CD8-positive, alpha-beta memory T cell (primary cell): ENCODE measurements at regions not wholly inside any gene's neighbourhood (a gene's known extent, or its start where the extent isn't known, plus 50 kb on each side); places are given as distances from the start of the nearest gene placed in this dataset.

ENCODE experiments used
- CTCF ChIA-PET: fragments of 350-600 bp; sonication (Branson Sonifier 250); formaldehyde crosslinking; loops from one replicate; lab custom pipeline; 2021; ENCODE audit warnings: antibody characterized with exemption; lab: Charles Lee
- POLR2A ChIA-PET: fragments of 350-600 bp; sonication (Branson Sonifier 250); formaldehyde crosslinking; loops from one replicate; lab custom pipeline; 2021; ENCODE audit warnings: antibody characterized with exemption; lab: Charles Lee
- DNase-seq, 5 donors: peaks; one replicate each; pipeline versions ENCODE4 v3.0.0 to v3.0.0-alpha.2; 2020 to 2022; ENCODE audit warnings: mixed read lengths in 1 of 5
- H3K27ac ChIP-seq: one replicate; pipeline ENCODE4 v1.7.0; 2013; ENCODE audit warnings: low read depth, mild to moderate bottlenecking, low read length, moderate library complexity
- H3K27me3 ChIP-seq: 2 replicates; pipeline ENCODE4 v1.7.0; 2013; ENCODE audit warnings: low read length, mild to moderate bottlenecking; ENCODE audit not compliant: insufficient read depth, poor library complexity, severe bottlenecking
- H3K36me3 ChIP-seq: 2 replicates; pipeline ENCODE4 v1.7.0; 2013; ENCODE audit warnings: mild to moderate bottlenecking, low read length, moderate library complexity; ENCODE audit not compliant: insufficient read depth
- H3K4me1 ChIP-seq: 2 replicates; pipeline ENCODE4 v1.7.0; 2013; ENCODE audit warnings: mild to moderate bottlenecking, low read length, moderate library complexity; ENCODE audit not compliant: insufficient read depth
- H3K4me3 ChIP-seq: 2 replicates; pipeline ENCODE4 v1.7.0; 2013; ENCODE audit warnings: mild to moderate bottlenecking, low read length
- H3K9me3 ChIP-seq: 2 replicates; pipeline ENCODE4 v1.7.0; 2013; ENCODE audit warnings: mild to moderate bottlenecking, low read length
- H3K27ac Mint-ChIP-seq, 8 donors: one replicate each; pipeline ENCODE4 v1.8.0; 2020 to 2021; ENCODE audit warnings: mixed read lengths in 8 of 8, mild to moderate bottlenecking in 6 of 8, inconsistent platforms in 3 of 8, moderate library complexity in 3 of 8
- H3K27me3 Mint-ChIP-seq, 2 donors: one replicate each; pipeline ENCODE4 v1.8.0; 2020 to 2021; ENCODE audit warnings: mixed read lengths in 2 of 2, mild to moderate bottlenecking in 1 of 2, moderate library complexity in 1 of 2
- H3K36me3 Mint-ChIP-seq, 3 donors: one replicate each; pipeline ENCODE4 v1.8.0; 2020 to 2021; ENCODE audit warnings: mixed read lengths in 3 of 3, inconsistent platforms in 1 of 3, mild to moderate bottlenecking in 1 of 3
- H3K4me1 Mint-ChIP-seq, 3 donors: one replicate each; pipeline ENCODE4 v1.8.0; 2020 to 2021; ENCODE audit warnings: mixed read lengths in 3 of 3, inconsistent platforms in 1 of 3, mild to moderate bottlenecking in 1 of 3
- H3K4me3 Mint-ChIP-seq, 7 donors: one replicate each; pipeline ENCODE4 v1.8.0; 2020 to 2021; ENCODE audit warnings: mixed read lengths in 7 of 7, mild to moderate bottlenecking in 6 of 7, moderate library complexity in 4 of 7, inconsistent platforms in 2 of 7
- H3K9me3 Mint-ChIP-seq, 5 donors: one replicate each; pipeline ENCODE4 v1.8.0; 2020 to 2022; ENCODE audit warnings: mixed read lengths in 5 of 5, mild to moderate bottlenecking in 3 of 5, moderate library complexity in 2 of 5, inconsistent platforms in 1 of 5

- peaks cover 0 to 3% (median 0%) of the 10 kb centered on the region in 3 donors for H3K4me1 Mint-ChIP-seq
- ChIA-PET CTCF (interaction anchor here (1.1 kb wide), 1 partner anchor 319 kb away, joined by 4 read pairs; no protein-coding TSS in a partner anchor), POLR2A (no interaction called here)
- no peaks in the 10 kb centered on the region for H3K36me3 ChIP-seq
- H3K4me1 ChIP-seq: no peaks in the 10 kb centered on the region
- no peak overlapping the region for H3K27ac ChIP-seq
- H3K36me3 Mint-ChIP-seq: peaks cover 0 to 1% (median 0%) of the 10 kb centered on the region in 3 donors
- H3K9me3 Mint-ChIP-seq: peaks cover 0 to 3% (median 0%) of the 10 kb centered on the region in 5 donors
- H3K27me3 Mint-ChIP-seq: peaks cover 11 to 22% of the 10 kb centered on the region in 2 donors
- no peak overlapping the region for H3K4me3 ChIP-seq
- DNase-seq: no peak
- no peaks in the 10 kb centered on the region for H3K9me3 ChIP-seq
- H3K27me3 ChIP-seq: peaks cover 3% of the 10 kb centered on the region
- H3K27ac Mint-ChIP-seq: no peak overlapping the region
- H3K4me3 Mint-ChIP-seq: no peak overlapping the region
Observed at GRCh38 chr13:21997726-21998125, 326.9 kb downstream of the FGF9 start.

- H3K27me3 Mint-ChIP-seq: peaks cover 11 to 22% of the 10 kb centered on the region in 2 donors
- Histone ChIP-seq H3K9me3 (no peaks in the 10 kb centered on the region), H3K27me3 (peaks cover 3% of the 10 kb centered on the region), H3K4me3 (no peak overlapping the region), H3K36me3 (no peaks in the 10 kb centered on the region), H3K4me1 (no peaks in the 10 kb centered on the region), H3K27ac (no peak overlapping the region)
- peaks cover 0 to 3% (median 0%) of the 10 kb centered on the region in 3 donors for H3K4me1 Mint-ChIP-seq
- POLR2A ChIA-PET: no interaction called here
- H3K27ac Mint-ChIP-seq: peak overlapping the region in 2 of 8 donors; percentile 38 to 61
- CTCF ChIA-PET: interaction anchor here (1.1 kb wide), 1 partner anchor 319 kb away, joined by 4 read pairs; no protein-coding TSS in a partner anchor
- peaks cover 0 to 1% (median 0%) of the 10 kb centered on the region in 3 donors for H3K36me3 Mint-ChIP-seq
- H3K9me3 Mint-ChIP-seq: peaks cover 0 to 3% (median 0%) of the 10 kb centered on the region in 5 donors
- H3K4me3 Mint-ChIP-seq: no peak overlapping the region
- no peak for DNase-seq
Observed at GRCh38 chr13:21998279-21998990, 327.6 kb downstream of the FGF9 start.

- H3K4me1 ChIP-seq: no peaks in the 10 kb centered on the region
- Mint-ChIP-seq H3K9me3 (peaks cover 0 to 3% (median 0%) of the 10 kb centered on the region in 5 donors), H3K4me1 (peaks cover 0 to 3% (median 0%) of the 10 kb centered on the region in 3 donors), H3K4me3 (no peak overlapping the region), H3K36me3 (peaks cover 0 to 1% (median 0%) of the 10 kb centered on the region in 3 donors), H3K27ac (peak overlapping the region in 1 of 8 donors; percentile 7), H3K27me3 (peaks cover 14 to 22% of the 10 kb centered on the region in 2 donors)
- POLR2A ChIA-PET: no interaction called here
- DNase-seq: no peak
- H3K4me3 ChIP-seq: no peak overlapping the region
- H3K9me3 ChIP-seq: no peaks in the 10 kb centered on the region
- H3K27ac ChIP-seq: no peak overlapping the region
- H3K36me3 ChIP-seq: no peaks in the 10 kb centered on the region
- CTCF ChIA-PET: no interaction called here
- peaks cover 3% of the 10 kb centered on the region for H3K27me3 ChIP-seq
Observed at GRCh38 chr13:21999666-22000065, 328.8 kb downstream of the FGF9 start.

DNA sequence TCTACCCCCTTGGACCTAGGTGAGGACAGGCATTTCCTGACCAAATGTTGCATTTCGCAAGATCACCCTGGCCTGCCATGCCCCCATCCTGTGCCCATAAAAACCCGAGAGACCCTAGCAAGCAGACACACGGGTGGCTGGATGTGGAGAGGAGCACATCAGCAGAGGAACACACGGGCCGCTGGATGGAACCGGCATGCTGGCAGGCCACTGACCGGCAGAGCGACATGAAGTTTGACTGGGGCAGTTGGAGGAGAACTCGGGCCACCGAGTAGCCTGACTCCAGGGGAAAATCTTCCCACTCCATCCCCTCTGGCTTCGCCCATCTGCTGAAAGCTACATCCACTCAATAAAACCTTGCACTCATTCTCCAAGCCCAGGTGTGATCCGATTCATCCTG lies 329.3 kb downstream of the FGF9 start:
- no peaks in the 10 kb centered on the region for H3K4me1 ChIP-seq
- H3K27ac Mint-ChIP-seq: peak overlapping the region in 1 of 8 donors; percentile 87
- no peaks in the 10 kb centered on the region for H3K9me3 ChIP-seq
- peaks cover 3% of the 10 kb centered on the region for H3K27me3 ChIP-seq
- no peaks in the 10 kb centered on the region for H3K36me3 ChIP-seq
- peaks cover 0 to 3% (median 0%) of the 10 kb centered on the region in 3 donors for H3K4me1 Mint-ChIP-seq
- H3K27me3 Mint-ChIP-seq: peaks cover 14 to 22% of the 10 kb centered on the region in 2 donors
- H3K27ac ChIP-seq: no peak overlapping the region
- no peak overlapping the region for H3K4me3 Mint-ChIP-seq
- ChIA-PET CTCF (no interaction called here), POLR2A (no interaction called here)
- peaks cover 0 to 1% (median 0%) of the 10 kb centered on the region in 3 donors for H3K36me3 Mint-ChIP-seq
- H3K4me3 ChIP-seq: no peak overlapping the region
- no peak for DNase-seq
- peaks cover 0 to 3% (median 0%) of the 10 kb centered on the region in 5 donors for H3K9me3 Mint-ChIP-seq

- H3K27me3 ChIP-seq: peaks cover 3% of the 10 kb centered on the region
- Mint-ChIP-seq H3K4me1 (peaks cover 0 to 3% (median 0%) of the 10 kb centered on the region in 3 donors), H3K27me3 (peaks cover 15 to 22% of the 10 kb centered on the region in 2 donors), H3K27ac (no peak overlapping the region), H3K9me3 (peaks cover 0 to 3% (median 0%) of the 10 kb centered on the region in 5 donors), H3K36me3 (peaks cover 0 to 1% (median 0%) of the 10 kb centered on the region in 3 donors), H3K4me3 (no peak overlapping the region)
- no peaks in the 10 kb centered on the region for H3K36me3 ChIP-seq
- no peak overlapping the region for H3K4me3 ChIP-seq
- no peak for DNase-seq
- ChIA-PET CTCF (no interaction called here), POLR2A (no interaction called here)
- H3K27ac ChIP-seq: no peak overlapping the region
- no peaks in the 10 kb centered on the region for H3K4me1 ChIP-seq
- H3K9me3 ChIP-seq: no peaks in the 10 kb centered on the region
Observed at GRCh38 chr13:22001336-22001735, 330.5 kb downstream of the FGF9 start.

DNA sequence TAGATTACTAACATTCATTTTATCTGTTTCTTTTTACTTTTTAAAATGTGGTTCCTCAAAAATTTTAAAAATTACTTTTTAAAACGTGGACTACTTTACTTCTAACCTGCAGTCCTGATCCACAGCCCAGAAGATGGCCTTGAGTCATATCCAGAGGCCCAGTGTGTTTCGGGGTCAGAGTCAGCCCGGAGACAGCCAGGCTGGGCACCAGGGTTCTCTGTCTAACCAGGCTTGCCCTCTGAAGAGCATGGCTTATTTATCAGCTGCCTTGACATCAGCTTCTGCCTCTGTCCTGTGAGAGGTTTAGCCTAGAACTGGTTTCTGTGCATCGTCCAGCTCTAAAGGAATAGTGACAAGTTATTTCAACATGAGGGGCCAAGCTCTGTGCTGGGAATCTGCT lies 332.0 kb downstream of the FGF9 start:
- Histone ChIP-seq H3K27me3 (peaks cover 3% of the 10 kb centered on the region), H3K36me3 (no peaks in the 10 kb centered on the region), H3K4me3 (no peak overlapping the region), H3K27ac (no peak overlapping the region), H3K9me3 (no peaks in the 10 kb centered on the region), H3K4me1 (no peaks in the 10 kb centered on the region)
- no peak for DNase-seq
- Mint-ChIP-seq H3K9me3 (peaks cover 0 to 2% (median 0%) of the 10 kb centered on the region in 5 donors), H3K27me3 (peaks cover 13 to 17% of the 10 kb centered on the region in 2 donors), H3K4me3 (no peak overlapping the region), H3K27ac (no peak overlapping the region), H3K4me1 (peaks cover 0 to 3% (median 0%) of the 10 kb centered on the region in 3 donors), H3K36me3 (peaks cover 0 to 1% (median 0%) of the 10 kb centered on the region in 3 donors)
- ChIA-PET CTCF (no interaction called here), POLR2A (no interaction called here)

DNA sequence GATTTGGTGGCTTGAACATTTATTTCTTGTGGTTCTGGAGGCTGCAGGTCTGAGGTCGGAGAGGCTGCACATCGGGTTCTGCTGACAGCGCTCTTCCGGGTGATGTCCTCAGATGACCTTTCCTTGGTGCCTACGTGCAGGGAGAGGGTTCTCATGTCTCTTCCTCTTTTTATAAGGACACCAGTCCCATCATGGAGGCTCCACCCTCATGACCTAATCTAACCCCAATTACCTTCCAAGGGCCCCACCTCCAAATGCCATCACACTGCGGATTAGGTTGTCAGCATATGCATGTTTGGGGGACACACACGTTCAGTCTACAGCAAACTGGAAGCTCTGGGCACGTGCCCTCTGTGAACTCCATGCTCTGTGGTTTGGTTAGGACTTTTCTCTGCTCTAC lies 338.6 kb downstream of the FGF9 start:
- Mint-ChIP-seq H3K9me3 (peaks cover 0 to 4% (median 0%) of the 10 kb centered on the region in 5 donors), H3K27me3 (peaks cover 0 to 3% of the 10 kb centered on the region in 2 donors), H3K27ac (no peak overlapping the region), H3K36me3 (no peaks in the 10 kb centered on the region), H3K4me1 (no peaks in the 10 kb centered on the region), H3K4me3 (peak overlapping the region in 1 of 7 donors; percentile 18)
- Histone ChIP-seq H3K9me3 (no peaks in the 10 kb centered on the region), H3K27me3 (no peaks in the 10 kb centered on the region), H3K36me3 (no peaks in the 10 kb centered on the region), H3K27ac (peak overlapping the region; percentile 62), H3K4me3 (no peak overlapping the region), H3K4me1 (no peaks in the 10 kb centered on the region)
- POLR2A ChIA-PET: no interaction called here
- no peak for DNase-seq
- CTCF ChIA-PET: no interaction called here

DNA sequence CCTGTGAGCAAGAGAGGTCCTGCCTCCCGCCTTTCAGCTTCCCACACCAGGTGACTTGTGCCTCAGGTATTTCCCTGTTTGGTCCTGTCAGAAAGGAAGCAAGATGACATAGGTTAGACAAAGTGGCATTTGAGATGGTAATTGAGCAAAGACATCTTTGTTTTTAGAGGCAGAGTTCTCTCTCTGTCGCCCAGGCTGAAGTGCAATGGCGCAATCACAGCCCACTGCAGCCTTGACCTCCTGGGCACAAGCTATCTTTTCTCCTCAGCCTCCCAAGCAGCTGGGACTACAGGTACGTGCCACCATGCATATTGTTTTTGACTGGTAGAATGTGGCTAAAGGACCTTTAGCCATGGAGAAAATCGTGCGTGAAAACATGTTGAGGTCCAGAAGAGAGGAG lies 339.1 kb downstream of the FGF9 start:
- POLR2A ChIA-PET: no interaction called here
- H3K27me3 ChIP-seq: no peaks in the 10 kb centered on the region
- peaks cover 0 to 1% (median 0%) of the 10 kb centered on the region in 3 donors for H3K36me3 Mint-ChIP-seq
- peaks cover 0 to 3% of the 10 kb centered on the region in 2 donors for H3K27me3 Mint-ChIP-seq
- H3K4me1 Mint-ChIP-seq: no peaks in the 10 kb centered on the region
- no peak for DNase-seq
- peak overlapping the region in 1 of 8 donors; percentile 32 for H3K27ac Mint-ChIP-seq
- H3K27ac ChIP-seq: peak overlapping the region; percentile 33
- CTCF ChIA-PET: no interaction called here
- no peaks in the 10 kb centered on the region for H3K36me3 ChIP-seq
- H3K4me3 Mint-ChIP-seq: no peak overlapping the region
- H3K9me3 ChIP-seq: no peaks in the 10 kb centered on the region
- H3K4me3 ChIP-seq: no peak overlapping the region
- H3K4me1 ChIP-seq: no peaks in the 10 kb centered on the region
- peaks cover 0 to 4% (median 0%) of the 10 kb centered on the region in 5 donors for H3K9me3 Mint-ChIP-seq
